ENCODE measurements at regions not wholly inside any gene's neighbourhood (a gene's known extent, or its start where the extent isn't known, plus 50 kb on each side); places are given as distances from the start of the nearest gene placed in this dataset.
A peak's percentile ranks its signal among the peaks of the same experiment; 100 is the strongest.

GRCh38 chr13:84315527-84315926, 433.3 kb upstream of the SLITRK1 start:
- H3K4me3 ChIP-seq (ENCODE audit: low read depth, low read length): no peak overlapping the region
- no peaks in the 10 kb centered on the region for H3K27me3 ChIP-seq (ENCODE audit: control insufficient read depth, insufficient read depth, low read length)
- no peaks in the 10 kb centered on the region for H3K36me3 ChIP-seq (ENCODE audit: control insufficient read depth, insufficient read depth, low read length)
- no peaks in the 10 kb centered on the region for H3K9me3 ChIP-seq (ENCODE audit: control insufficient read depth, insufficient read depth, low read length)
- H3K4me1 ChIP-seq (ENCODE audit: control insufficient read depth, insufficient read depth, low read length): no peaks in the 10 kb centered on the region
- no peak overlapping the region for H3K27ac ChIP-seq (ENCODE audit: low read depth, low read length)
- peak in 2 of 6 donors; percentile 23 to 73 for DNase-seq (ENCODE audit: low read depth in 4 of 6, low spot score in 6 of 6)
- 14% methylated on average over 4 of the region's 4 CpGs for WGBS (ENCODE audit: insufficient coverage)

GRCh38 chr13:84303035-84303434, 420.8 kb upstream of the SLITRK1 start:
- Histone ChIP-seq H3K9me3 (ENCODE audit: control insufficient read depth, insufficient read depth, low read length) (no peaks in the 10 kb centered on the region), H3K27me3 (ENCODE audit: control insufficient read depth, insufficient read depth, low read length) (no peaks in the 10 kb centered on the region), H3K4me1 (ENCODE audit: control insufficient read depth, insufficient read depth, low read length) (no peaks in the 10 kb centered on the region), H3K36me3 (ENCODE audit: control insufficient read depth, insufficient read depth, low read length) (no peaks in the 10 kb centered on the region), H3K27ac (ENCODE audit: low read depth, low read length) (no peak overlapping the region), H3K4me3 (ENCODE audit: low read depth, low read length) (no peak overlapping the region)
- WGBS (ENCODE audit: insufficient coverage): no CpG with 5 or more reads among the region's 1 CpG
- no peak for DNase-seq (ENCODE audit: low read depth in 4 of 6, low spot score in 6 of 6)

DNA sequence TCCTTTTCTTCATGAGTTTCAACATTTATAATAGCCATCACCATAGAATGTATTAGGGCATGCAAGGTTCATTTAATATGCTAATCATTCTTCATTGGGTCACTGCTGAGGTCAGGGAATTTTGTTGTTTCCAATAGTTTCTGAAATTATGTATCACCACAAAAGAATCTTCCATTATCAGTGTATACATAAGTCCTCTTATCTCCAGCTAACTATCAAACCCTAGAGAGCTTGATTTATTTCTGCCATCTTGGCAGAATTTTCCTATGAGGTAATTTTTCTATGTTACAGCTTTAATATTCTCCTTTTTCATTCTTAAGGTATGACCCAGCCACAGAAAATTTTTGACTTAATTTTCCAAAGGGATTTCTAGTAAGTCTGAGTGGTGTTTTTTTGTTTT, 415.0 kb upstream of the SLITRK1 start:
- no peaks in the 10 kb centered on the region for H3K9me3 ChIP-seq (ENCODE audit: control insufficient read depth, insufficient read depth, low read length)
- no peaks in the 10 kb centered on the region for H3K27me3 ChIP-seq (ENCODE audit: control insufficient read depth, insufficient read depth, low read length)
- H3K36me3 ChIP-seq (ENCODE audit: control insufficient read depth, insufficient read depth, low read length): no peaks in the 10 kb centered on the region
- no peak for DNase-seq (ENCODE audit: low read depth in 4 of 6, low spot score in 6 of 6)
- H3K4me1 ChIP-seq (ENCODE audit: control insufficient read depth, insufficient read depth, low read length): no peaks in the 10 kb centered on the region
- H3K4me3 ChIP-seq (ENCODE audit: low read depth, low read length): no peak overlapping the region
- no peak overlapping the region for H3K27ac ChIP-seq (ENCODE audit: low read depth, low read length)

- Histone ChIP-seq H3K27me3 (ENCODE audit: control insufficient read depth, insufficient read depth, low read length) (no peaks in the 10 kb centered on the region), H3K27ac (ENCODE audit: low read depth, low read length) (no peak overlapping the region), H3K36me3 (ENCODE audit: control insufficient read depth, insufficient read depth, low read length) (no peaks in the 10 kb centered on the region), H3K4me1 (ENCODE audit: control insufficient read depth, insufficient read depth, low read length) (no peaks in the 10 kb centered on the region), H3K4me3 (ENCODE audit: low read depth, low read length) (no peak overlapping the region), H3K9me3 (ENCODE audit: control insufficient read depth, insufficient read depth, low read length) (no peaks in the 10 kb centered on the region)
- no peak for DNase-seq (ENCODE audit: low read depth in 4 of 6, low spot score in 6 of 6)
- 100% methylated on average over 1 of the region's 2 CpGs for WGBS (ENCODE audit: insufficient coverage)
Observed at GRCh38 chr13:84296401-84296800, 414.1 kb upstream of the SLITRK1 start.

GRCh38 chr13:84294576-84294975, 412.3 kb upstream of the SLITRK1 start:
- DNase-seq (ENCODE audit: low read depth in 4 of 6, low spot score in 6 of 6): peak in 1 of 6 donors; percentile 4
- 100% methylated on average over 1 of the region's 3 CpGs for WGBS (ENCODE audit: insufficient coverage)
- no peak overlapping the region for H3K27ac ChIP-seq (ENCODE audit: low read depth, low read length)

GRCh38 chr13:84290386-84290785, 408.1 kb upstream of the SLITRK1 start:
- Histone ChIP-seq H3K36me3 (ENCODE audit: control insufficient read depth, insufficient read depth, low read length) (no peaks in the 10 kb centered on the region), H3K4me1 (ENCODE audit: control insufficient read depth, insufficient read depth, low read length) (no peaks in the 10 kb centered on the region), H3K27ac (ENCODE audit: low read depth, low read length) (no peak overlapping the region), H3K4me3 (ENCODE audit: low read depth, low read length) (no peak overlapping the region), H3K27me3 (ENCODE audit: control insufficient read depth, insufficient read depth, low read length) (no peaks in the 10 kb centered on the region), H3K9me3 (ENCODE audit: control insufficient read depth, insufficient read depth, low read length) (no peaks in the 10 kb centered on the region)
- no peak for DNase-seq (ENCODE audit: low read depth in 4 of 6, low spot score in 6 of 6)
- WGBS (ENCODE audit: insufficient coverage): no CpG with 5 or more reads among the region's 4 CpGs

More at GRCh38 chr13:84294576-84294975, 412.3 kb upstream of the SLITRK1 start:
- Histone ChIP-seq H3K27me3 (ENCODE audit: control insufficient read depth, insufficient read depth, low read length) (no peaks in the 10 kb centered on the region), H3K36me3 (ENCODE audit: control insufficient read depth, insufficient read depth, low read length) (no peaks in the 10 kb centered on the region), H3K4me1 (ENCODE audit: control insufficient read depth, insufficient read depth, low read length) (no peaks in the 10 kb centered on the region), H3K4me3 (ENCODE audit: low read depth, low read length) (no peak overlapping the region), H3K9me3 (ENCODE audit: control insufficient read depth, insufficient read depth, low read length) (no peaks in the 10 kb centered on the region)

DNA sequence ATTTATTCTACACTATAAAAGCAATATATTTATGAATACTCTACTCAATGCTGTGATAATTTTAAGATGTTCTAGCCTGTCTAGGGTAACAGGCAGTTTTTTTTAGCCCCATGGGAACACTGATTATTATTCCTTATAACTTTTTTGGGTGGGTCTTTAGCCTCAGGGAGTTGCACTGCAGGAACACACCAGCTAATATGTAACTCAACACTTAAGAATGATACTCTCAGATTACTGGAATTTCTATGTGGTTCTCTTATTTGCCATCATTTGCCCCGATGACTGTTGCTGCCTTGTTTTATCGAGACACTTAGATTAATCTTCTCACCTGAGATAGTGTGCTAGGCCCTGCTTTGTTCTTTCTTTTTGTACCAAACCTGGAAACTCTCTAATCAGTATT, 396.9 kb upstream of the SLITRK1 start:
- no peak for DNase-seq (ENCODE audit: low read depth in 4 of 6, low spot score in 6 of 6)
- WGBS (ENCODE audit: insufficient coverage): 89% methylated on average over 2 of the region's 2 CpGs

DNA sequence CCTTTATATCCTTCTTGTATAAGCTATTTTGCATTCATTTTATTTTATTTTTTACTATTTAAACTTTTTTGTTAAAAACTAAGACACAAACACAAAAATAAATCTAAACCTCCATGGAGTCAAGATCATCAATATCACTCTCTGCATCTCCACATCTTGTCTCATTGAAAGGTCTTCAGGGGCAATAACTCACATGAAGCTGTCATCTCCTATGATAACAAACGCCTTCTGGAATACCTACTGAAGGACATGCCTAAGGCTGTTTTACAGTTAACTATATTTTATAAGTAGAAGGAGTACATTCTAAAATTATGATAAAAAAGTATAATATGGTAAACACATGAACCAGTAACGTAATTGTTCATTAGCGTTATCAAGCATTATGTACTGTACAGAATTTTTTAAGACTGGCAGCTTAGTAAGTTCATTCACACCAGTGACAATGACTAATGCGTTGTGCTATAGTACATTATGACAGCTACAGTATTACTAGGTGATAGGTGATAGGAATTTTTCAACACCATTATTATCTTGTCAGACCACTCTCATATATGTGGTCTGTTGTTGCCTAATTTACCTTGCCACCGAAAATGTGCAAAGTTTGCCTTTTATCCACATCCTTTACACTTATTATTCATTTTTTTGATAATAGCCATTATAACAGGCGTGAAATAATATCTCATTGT, 390.7 kb upstream of the SLITRK1 start:
- Histone ChIP-seq H3K9me3 (ENCODE audit: control insufficient read depth, insufficient read depth, low read length) (no peaks in the 10 kb centered on the region), H3K4me3 (ENCODE audit: low read depth, low read length) (no peak overlapping the region), H3K27me3 (ENCODE audit: control insufficient read depth, insufficient read depth, low read length) (no peaks in the 10 kb centered on the region), H3K4me1 (ENCODE audit: control insufficient read depth, insufficient read depth, low read length) (no peaks in the 10 kb centered on the region), H3K27ac (ENCODE audit: low read depth, low read length) (no peak overlapping the region), H3K36me3 (ENCODE audit: control insufficient read depth, insufficient read depth, low read length) (no peaks in the 10 kb centered on the region)
- DNase-seq (ENCODE audit: low read depth in 4 of 6, low spot score in 6 of 6): peak in 1 of 6 donors; percentile 17
- WGBS (ENCODE audit: insufficient coverage): no CpG with 5 or more reads among the region's 6 CpGs

More for the DNA sequence above, 396.9 kb upstream of the SLITRK1 start:
- no peaks in the 10 kb centered on the region for H3K9me3 ChIP-seq (ENCODE audit: control insufficient read depth, insufficient read depth, low read length)
- H3K27me3 ChIP-seq (ENCODE audit: control insufficient read depth, insufficient read depth, low read length): no peaks in the 10 kb centered on the region
- no peaks in the 10 kb centered on the region for H3K4me1 ChIP-seq (ENCODE audit: control insufficient read depth, insufficient read depth, low read length)
- H3K36me3 ChIP-seq (ENCODE audit: control insufficient read depth, insufficient read depth, low read length): no peaks in the 10 kb centered on the region
- H3K4me3 ChIP-seq (ENCODE audit: low read depth, low read length): no peak overlapping the region
- H3K27ac ChIP-seq (ENCODE audit: low read depth, low read length): no peak overlapping the region

- DNase-seq (ENCODE audit: low read depth in 4 of 6, low spot score in 6 of 6): peak in 1 of 6 donors; percentile 17
- H3K4me1 ChIP-seq (ENCODE audit: control insufficient read depth, insufficient read depth, low read length): no peaks in the 10 kb centered on the region
- H3K4me3 ChIP-seq (ENCODE audit: low read depth, low read length): no peak overlapping the region
- H3K27ac ChIP-seq (ENCODE audit: low read depth, low read length): no peak overlapping the region
- WGBS (ENCODE audit: insufficient coverage): 86% methylated on average over 2 of the region's 6 CpGs
- H3K27me3 ChIP-seq (ENCODE audit: control insufficient read depth, insufficient read depth, low read length): no peaks in the 10 kb centered on the region
- no peaks in the 10 kb centered on the region for H3K9me3 ChIP-seq (ENCODE audit: control insufficient read depth, insufficient read depth, low read length)
- H3K36me3 ChIP-seq (ENCODE audit: control insufficient read depth, insufficient read depth, low read length): no peaks in the 10 kb centered on the region
Observed at GRCh38 chr13:84265257-84265764, 383.0 kb upstream of the SLITRK1 start.

DNA sequence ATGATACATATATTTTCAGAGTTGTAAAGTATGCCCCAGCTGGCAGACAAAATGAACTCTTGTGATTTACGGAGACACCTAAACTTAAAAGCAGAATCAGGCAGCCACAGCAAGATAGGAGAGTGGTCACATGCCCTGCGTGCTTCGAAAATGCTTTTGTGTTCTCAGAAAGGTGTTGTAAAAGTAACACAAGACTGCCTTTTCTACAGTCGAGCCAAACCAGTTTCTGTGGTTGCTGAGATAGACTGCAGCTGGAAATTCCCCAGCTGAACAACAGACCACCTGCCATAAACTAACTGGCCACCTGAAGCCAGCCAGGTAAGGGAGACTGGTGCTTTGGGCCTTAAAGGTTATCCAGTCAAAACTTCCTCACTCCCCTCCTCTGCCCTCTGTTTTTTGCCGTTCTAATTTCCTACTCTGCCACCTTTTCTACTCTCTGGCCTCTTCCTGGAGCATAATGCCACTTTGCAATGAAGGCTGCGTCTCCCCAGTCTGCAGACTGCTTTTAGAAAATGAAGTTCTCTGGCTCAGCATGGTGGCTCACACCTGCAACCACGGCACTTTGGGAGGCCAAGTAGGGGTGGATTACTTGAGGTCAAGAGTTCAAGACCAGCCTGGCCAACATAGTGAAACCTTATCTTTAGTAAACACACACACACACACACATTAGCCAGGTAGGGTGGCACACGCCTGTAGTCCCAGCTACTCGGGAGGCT, 381.2 kb upstream of the SLITRK1 start:
- H3K27ac ChIP-seq (ENCODE audit: low read depth, low read length): no peak overlapping the region
- no peaks in the 10 kb centered on the region for H3K27me3 ChIP-seq (ENCODE audit: control insufficient read depth, insufficient read depth, low read length)
- H3K4me1 ChIP-seq (ENCODE audit: control insufficient read depth, insufficient read depth, low read length): no peaks in the 10 kb centered on the region
- H3K9me3 ChIP-seq (ENCODE audit: control insufficient read depth, insufficient read depth, low read length): no peaks in the 10 kb centered on the region
- DNase-seq (ENCODE audit: low read depth in 4 of 6, low spot score in 6 of 6): no peak
- H3K36me3 ChIP-seq (ENCODE audit: control insufficient read depth, insufficient read depth, low read length): no peaks in the 10 kb centered on the region
- no peak overlapping the region for H3K4me3 ChIP-seq (ENCODE audit: low read depth, low read length)
- WGBS (ENCODE audit: insufficient coverage): 80% methylated on average over 9 of the region's 9 CpGs

Measured in spinal cord (tissue), 9 donors.